ENCODE measurements at regions not wholly inside any gene's neighbourhood (a gene's known extent, or its start where the extent isn't known, plus 50 kb on each side); places are given as distances from the start of the nearest gene placed in this dataset.

DNA sequence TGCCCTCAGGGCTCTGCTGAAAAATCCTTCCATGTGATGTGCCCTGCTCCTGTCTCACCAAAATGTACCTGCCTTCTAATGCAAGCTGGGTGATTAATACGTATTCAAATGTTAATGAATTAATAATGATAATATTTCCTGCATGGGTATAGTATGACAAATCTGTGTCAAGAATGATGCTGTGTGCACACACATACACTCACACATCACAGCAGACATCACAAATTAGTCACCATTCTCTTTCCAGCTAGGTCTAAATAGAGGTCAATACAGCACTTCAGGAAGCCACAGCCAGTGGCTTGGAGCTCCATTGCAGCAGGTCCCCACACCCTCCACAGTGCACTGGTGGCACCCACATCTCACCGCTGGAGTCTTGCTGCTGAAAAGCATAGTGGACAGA lies 681.2 kb upstream of the NRP1 start:
- H4K20me1 ChIP-seq (ENCODE audit: insufficient read depth, low read length) = no peaks in the 10 kb centered on the region
- no peak for TF ChIP-seq CTCF (IDR thresholded peaks at IDR 0.05)
- H3K27me3 ChIP-seq (ENCODE audit: control insufficient read depth in 2 of 2, insufficient read depth in 2 of 2, low read length in 2 of 2) = no peaks in the 10 kb centered on the region
- peaks cover 6% of the 10 kb centered on the region for H3K4me1 Mint-ChIP-seq
- no peaks in the 10 kb centered on the region for H3K36me3 Mint-ChIP-seq
- intact Hi-C loops (cut with micrococcal nuclease) = no loop called here
- no peak overlapping the region for H3K27ac ChIP-seq (ENCODE audit: low read depth in 1 of 2, low read length in 2 of 2)
- H3K9ac ChIP-seq (ENCODE audit: insufficient read depth, low read length, poor library complexity, severe bottlenecking) = no peak overlapping the region
- H2AFZ ChIP-seq (ENCODE audit: insufficient read depth, low read depth, low read length, poor library complexity, severe bottlenecking) = no peak overlapping the region
- H3K27ac Mint-ChIP-seq = no peak overlapping the region
- H3K4me1 ChIP-seq (ENCODE audit: control insufficient read depth in 1 of 2, insufficient read depth in 2 of 2, low read length in 2 of 2) = no peaks in the 10 kb centered on the region
- no CpG with 5 or more reads among the region's 2 CpGs for WGBS (ENCODE audit: insufficient coverage)
- H3K4me3 ChIP-seq (replicated peaks in 1 of 3; ENCODE audit: low read depth in 2 of 3, low read length in 3 of 3) = no peak overlapping the region
- no peak for DNase-seq
- no peak overlapping the region for H3K4me3 Mint-ChIP-seq
- H3K9me3 ChIP-seq (replicated peaks in 1 of 2; ENCODE audit: control insufficient read depth in 1 of 2, insufficient read depth in 1 of 2, low read length in 2 of 2) = no peaks in the 10 kb centered on the region
- H3K9me3 Mint-ChIP-seq = peaks cover 0 to 3% (median 0%) of the 10 kb centered on the region in 7 donors
- H3K79me2 ChIP-seq (ENCODE audit: insufficient read depth, low read length) = no peaks in the 10 kb centered on the region
- H3K36me3 ChIP-seq (replicated peaks in 1 of 2; ENCODE audit: control insufficient read depth in 1 of 2, insufficient read depth in 2 of 2, low read length in 2 of 2) = no peaks in the 10 kb centered on the region
- no peak overlapping the region for H3K4me2 ChIP-seq (replicated peaks; ENCODE audit: extremely low read depth, low read length, poor library complexity, severe bottlenecking)
- H3K27me3 Mint-ChIP-seq (ENCODE audit: low read depth in 3 of 3) = peaks cover 0 to 7% (median 2%) of the 10 kb centered on the region in 3 donors

GRCh38 chr10:34013235-34013634 lies 678.8 kb upstream of the NRP1 start:
- WGBS (ENCODE audit: insufficient coverage) = 94% methylated on average over 2 of the region's 2 CpGs

More at GRCh38 chr10:34013235-34013634, 678.8 kb upstream of the NRP1 start:
- peaks cover 2 to 8% (median 2%) of the 10 kb centered on the region in 3 donors for H3K27me3 Mint-ChIP-seq (ENCODE audit: low read depth in 3 of 3)
- Histone ChIP-seq H3K9ac (ENCODE audit: insufficient read depth, low read length, poor library complexity, severe bottlenecking) (no peak overlapping the region), H3K36me3 (replicated peaks in 1 of 2; ENCODE audit: control insufficient read depth in 1 of 2, insufficient read depth in 2 of 2, low read length in 2 of 2) (no peaks in the 10 kb centered on the region), H3K4me3 (replicated peaks in 1 of 3; ENCODE audit: low read depth in 2 of 3, low read length in 3 of 3) (no peak overlapping the region), H3K9me3 (replicated peaks in 1 of 2; ENCODE audit: control insufficient read depth in 1 of 2, insufficient read depth in 1 of 2, low read length in 2 of 2) (no peaks in the 10 kb centered on the region), H3K4me2 (replicated peaks; ENCODE audit: extremely low read depth, low read length, poor library complexity, severe bottlenecking) (no peak overlapping the region), H3K27ac (ENCODE audit: low read depth in 1 of 2, low read length in 2 of 2) (no peak overlapping the region), H2AFZ (ENCODE audit: insufficient read depth, low read depth, low read length, poor library complexity, severe bottlenecking) (no peak overlapping the region), H3K79me2 (ENCODE audit: insufficient read depth, low read length) (no peaks in the 10 kb centered on the region), H3K27me3 (ENCODE audit: control insufficient read depth in 2 of 2, insufficient read depth in 2 of 2, low read length in 2 of 2) (no peaks in the 10 kb centered on the region), H3K4me1 (ENCODE audit: control insufficient read depth in 1 of 2, insufficient read depth in 2 of 2, low read length in 2 of 2) (no peaks in the 10 kb centered on the region), H4K20me1 (ENCODE audit: insufficient read depth, low read length) (no peaks in the 10 kb centered on the region)
- no peaks in the 10 kb centered on the region for H3K36me3 Mint-ChIP-seq
- H3K27ac Mint-ChIP-seq = no peak overlapping the region
- peaks cover 0 to 3% (median 2%) of the 10 kb centered on the region in 7 donors for H3K9me3 Mint-ChIP-seq
- no peak overlapping the region for H3K4me3 Mint-ChIP-seq
- intact Hi-C loops (cut with micrococcal nuclease) = no loop called here
- peaks cover 10% of the 10 kb centered on the region for H3K4me1 Mint-ChIP-seq
- TF ChIP-seq CTCF (IDR thresholded peaks at IDR 0.05) = no peak
- DNase-seq = no peak

Data from CD14-positive monocyte (primary cell).